Spleen (tissue), 7 donors: ENCODE measurements at regions not wholly inside any gene's neighbourhood (a gene's known extent, or its start where the extent isn't known, plus 50 kb on each side); places are given as distances from the start of the nearest gene placed in this dataset.

ENCODE experiments used
- POLR2A ChIP-seq, 3 donors: fragments of 450-650 bp; IDR thresholded peaks; one replicate each; pipeline ENCODE4 v1.5.1; 2017; ENCODE audit warnings: antibody characterized with exemption in 3 of 3, mild to moderate bottlenecking in 1 of 3
- POLR2AphosphoS5 ChIP-seq, 3 donors: sonication (generic); formaldehyde crosslinking; IDR thresholded peaks; one replicate each; pipeline ENCODE4 v1.5.1; 2017; ENCODE audit warnings: antibody characterized with exemption in 3 of 3
- TF ChIP-seq, protein P1 (sequence below), 11 experiments: fragments of 200-600 bp in 7 of 11; fragments of 450-650 bp in 4 of 11; sonication (generic) in 4 of 11; IDR thresholded peaks in 8 of 11; conservative IDR thresholded peaks in 3 of 11; 1 replicate in 7 of 11; 2 replicates in 4 of 11; pipeline versions ENCODE4 v1.4.0 to v1.8.0; 2016 to 2021; ENCODE audit warnings: antibody characterized with exemption in 11 of 11, inconsistent platforms in 4 of 11, mild to moderate bottlenecking in 1 of 11
- donor health status: DM: no; HTN: no; CAD: no; lungs with moderate emphysema.
- donor health status: DM: no; HTN: no; CAD: no.
- donor health status: DM: no; HTN: no; CAD: no.

DNA sequence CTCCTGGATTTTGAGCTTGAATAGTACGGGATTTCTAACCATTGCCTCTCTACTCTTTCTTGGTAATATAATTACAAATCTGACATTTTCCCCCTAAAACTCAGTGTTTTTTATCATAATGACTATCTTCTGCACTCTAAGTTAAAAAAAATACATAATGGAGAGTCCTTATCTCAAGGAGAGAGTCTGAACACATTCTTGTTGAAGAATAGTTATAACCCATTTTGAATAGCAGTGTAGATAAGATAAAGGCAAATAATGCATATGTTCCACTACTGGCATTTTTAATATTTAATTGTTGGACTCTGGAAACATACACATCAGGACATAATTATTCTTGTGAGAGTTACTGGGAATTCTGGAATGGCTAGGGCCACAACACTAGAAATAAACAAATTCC is 456.5 kb upstream of the ANO5 start:
- TF ChIP-seq, protein P1, sequence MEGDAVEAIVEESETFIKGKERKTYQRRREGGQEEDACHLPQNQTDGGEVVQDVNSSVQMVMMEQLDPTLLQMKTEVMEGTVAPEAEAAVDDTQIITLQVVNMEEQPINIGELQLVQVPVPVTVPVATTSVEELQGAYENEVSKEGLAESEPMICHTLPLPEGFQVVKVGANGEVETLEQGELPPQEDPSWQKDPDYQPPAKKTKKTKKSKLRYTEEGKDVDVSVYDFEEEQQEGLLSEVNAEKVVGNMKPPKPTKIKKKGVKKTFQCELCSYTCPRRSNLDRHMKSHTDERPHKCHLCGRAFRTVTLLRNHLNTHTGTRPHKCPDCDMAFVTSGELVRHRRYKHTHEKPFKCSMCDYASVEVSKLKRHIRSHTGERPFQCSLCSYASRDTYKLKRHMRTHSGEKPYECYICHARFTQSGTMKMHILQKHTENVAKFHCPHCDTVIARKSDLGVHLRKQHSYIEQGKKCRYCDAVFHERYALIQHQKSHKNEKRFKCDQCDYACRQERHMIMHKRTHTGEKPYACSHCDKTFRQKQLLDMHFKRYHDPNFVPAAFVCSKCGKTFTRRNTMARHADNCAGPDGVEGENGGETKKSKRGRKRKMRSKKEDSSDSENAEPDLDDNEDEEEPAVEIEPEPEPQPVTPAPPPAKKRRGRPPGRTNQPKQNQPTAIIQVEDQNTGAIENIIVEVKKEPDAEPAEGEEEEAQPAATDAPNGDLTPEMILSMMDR (IDR thresholded peaks at IDR 0.05 in 8 of 11, conservative IDR thresholded peaks at IDR 0.05 in 3 of 11) = no peak
- TF ChIP-seq POLR2A (IDR thresholded peaks at IDR 0.05) (no peak), POLR2AphosphoS5 (IDR thresholded peaks at IDR 0.05) (no peak)
